Glomerular endothelial cell (primary cell): ENCODE measurements at regions not wholly inside any gene's neighbourhood (a gene's known extent, or its start where the extent isn't known, plus 50 kb on each side); places are given as distances from the start of the nearest gene placed in this dataset.

Experiments
- DNase-seq: peaks from one replicate; pipeline ENCODE4 v3.0.0-alpha.2; 2011; ENCODE audit warnings: low read depth, low spot score; ENCODE audit errors: extremely low read depth

GRCh38 chr2:67015681-67016080 is 381.5 kb upstream of the ETAA1 start:
- no peak for DNase-seq

DNA sequence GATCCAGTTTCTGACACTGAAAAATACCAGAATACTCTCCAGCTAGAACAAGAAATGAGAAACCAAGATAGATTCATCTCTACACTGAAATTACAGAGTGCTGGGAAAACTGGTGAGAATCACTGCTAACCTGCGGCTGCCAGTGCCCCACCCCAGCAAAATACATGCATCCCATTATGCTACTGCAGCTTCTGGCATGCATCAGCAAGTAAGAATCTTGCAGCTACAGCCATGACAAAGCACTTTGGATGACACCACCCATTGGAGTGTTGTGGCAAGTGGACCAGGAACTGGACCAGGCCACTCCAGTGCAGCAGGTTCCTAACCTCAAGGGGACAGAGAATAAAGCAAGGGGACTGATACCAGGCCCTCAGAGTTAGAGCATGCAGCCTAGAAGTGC is 378.8 kb upstream of the ETAA1 start:
- no peak for DNase-seq

DNA sequence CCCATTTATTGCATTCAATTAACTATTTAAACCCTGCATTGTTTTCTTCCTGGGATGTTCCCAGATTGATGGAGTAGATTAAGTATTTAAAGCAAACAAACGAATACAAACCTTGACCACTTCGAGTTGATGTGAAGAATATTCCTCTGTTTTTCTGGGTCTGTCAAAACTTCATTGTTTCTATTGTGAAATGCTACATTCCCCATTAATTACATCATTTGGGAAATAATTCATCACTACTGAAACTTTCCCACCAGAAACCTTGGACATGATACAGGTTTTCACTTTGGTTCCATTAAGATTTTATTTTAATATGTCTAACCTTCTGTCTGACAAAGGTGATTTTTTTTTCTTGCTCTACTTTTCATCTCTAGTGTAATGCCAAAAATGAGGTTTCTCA is 365.1 kb upstream of the ETAA1 start:
- DNase-seq: no peak

DNA sequence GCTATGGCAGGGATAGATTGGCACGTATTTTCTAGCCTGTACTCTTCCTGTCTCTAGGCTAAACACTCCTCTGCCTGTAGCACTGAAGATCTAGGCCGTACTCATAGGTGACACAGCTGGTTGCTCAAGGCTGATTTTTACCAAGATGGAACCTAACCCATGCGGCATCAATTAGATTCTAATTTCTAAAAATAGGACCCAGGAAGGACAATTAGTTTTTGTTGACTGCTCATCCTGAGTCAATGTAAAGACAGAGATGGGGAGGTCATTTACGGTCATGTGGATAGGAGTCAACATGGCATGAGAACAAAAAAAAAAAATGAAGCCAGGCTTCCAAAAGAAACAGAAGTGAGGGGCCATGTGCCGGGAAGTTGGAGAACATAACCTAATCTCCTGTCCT is 360.7 kb upstream of the ETAA1 start:
- no peak for DNase-seq

- no peak for DNase-seq
These were observed 359.5 kb upstream of the ETAA1 start for GRCh38 chr2:67037655-67038054.

GRCh38 chr2:67038195-67038594 is 358.9 kb upstream of the ETAA1 start:
- DNase-seq: no peak

DNA sequence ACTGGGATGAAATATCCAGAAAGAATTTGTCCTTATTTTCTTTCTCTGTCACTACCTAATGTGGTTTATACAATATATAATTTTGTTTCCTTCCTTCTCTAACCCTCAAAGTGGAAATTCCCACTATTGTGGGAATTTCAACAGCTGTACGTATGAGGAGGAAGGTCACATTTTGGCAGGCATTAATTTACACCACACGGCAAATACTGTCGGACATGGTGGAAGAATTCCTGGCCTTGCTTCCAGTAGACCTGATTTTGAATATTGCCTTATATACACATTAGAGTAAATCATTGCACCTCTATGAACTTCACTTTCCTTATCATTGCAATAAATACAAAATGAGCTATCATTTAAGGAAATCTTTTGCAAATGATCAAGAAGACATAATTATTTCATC is 358.1 kb upstream of the ETAA1 start:
- no peak for DNase-seq

GRCh38 chr2:67039517-67040103 is 357.5 kb upstream of the ETAA1 start:
- no peak for DNase-seq

DNA sequence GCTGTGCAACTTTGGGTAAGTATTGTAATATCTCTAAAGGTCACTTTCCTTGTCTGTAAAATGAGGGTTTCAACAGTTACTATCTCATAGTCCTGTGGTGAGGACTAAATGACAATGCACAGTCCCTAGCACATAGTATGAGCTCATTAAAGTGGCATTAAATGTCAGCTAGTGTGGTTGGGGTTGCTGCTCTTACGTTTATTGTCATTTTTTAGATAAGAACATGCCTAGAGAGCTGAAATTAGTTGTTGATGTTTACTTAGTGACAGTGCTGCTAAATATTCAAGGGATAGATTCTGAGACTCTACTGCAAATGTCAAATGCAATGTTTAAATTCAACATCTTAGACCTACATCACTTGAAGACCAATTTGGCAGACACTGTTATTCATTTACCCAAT is 356.1 kb upstream of the ETAA1 start:
- DNase-seq: no peak

- no peak for DNase-seq
These were observed 353.2 kb upstream of the ETAA1 start for GRCh38 chr2:67043781-67044478.

DNA sequence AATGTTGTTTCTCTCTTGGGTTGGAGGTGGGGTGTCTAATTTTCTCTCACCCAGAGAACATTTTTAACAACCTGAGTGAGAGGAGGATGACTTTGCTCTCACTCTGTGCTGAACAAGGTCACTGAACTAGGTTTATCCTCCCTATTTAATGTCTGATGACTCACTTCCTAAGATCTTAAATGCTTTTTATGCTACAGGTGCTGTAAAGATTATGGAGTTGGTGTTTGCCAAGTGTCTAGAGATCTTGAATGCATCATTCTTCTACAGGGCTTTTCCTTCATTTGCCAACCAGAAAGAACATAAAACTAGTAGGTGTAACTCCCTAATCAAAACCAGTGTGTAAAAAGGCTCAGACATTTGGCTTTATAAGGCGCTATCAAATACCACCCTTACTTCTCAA is 350.5 kb upstream of the ETAA1 start:
- no peak for DNase-seq

DNA sequence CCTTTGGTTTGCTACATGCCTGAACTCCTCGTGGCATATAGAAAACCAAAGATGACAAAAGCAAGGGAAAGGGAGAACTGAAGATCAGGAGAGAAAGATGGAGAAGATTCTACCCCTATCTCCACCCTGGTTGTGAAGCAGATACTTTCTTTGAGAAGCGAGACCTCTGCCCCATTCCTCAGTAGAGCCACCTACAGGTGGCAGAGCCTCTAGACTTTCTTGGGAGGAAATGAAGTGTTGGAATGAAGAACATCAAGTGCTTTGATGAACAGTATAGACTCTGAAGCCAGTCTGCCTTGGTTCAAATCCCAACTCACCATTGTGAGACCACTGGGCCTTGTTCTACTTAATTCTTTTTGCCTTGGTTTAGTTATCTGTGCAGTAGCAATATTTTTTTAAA is 348.8 kb upstream of the ETAA1 start:
- DNase-seq: no peak

GRCh38 chr2:67050622-67051021 is 346.5 kb upstream of the ETAA1 start:
- DNase-seq: no peak

DNA sequence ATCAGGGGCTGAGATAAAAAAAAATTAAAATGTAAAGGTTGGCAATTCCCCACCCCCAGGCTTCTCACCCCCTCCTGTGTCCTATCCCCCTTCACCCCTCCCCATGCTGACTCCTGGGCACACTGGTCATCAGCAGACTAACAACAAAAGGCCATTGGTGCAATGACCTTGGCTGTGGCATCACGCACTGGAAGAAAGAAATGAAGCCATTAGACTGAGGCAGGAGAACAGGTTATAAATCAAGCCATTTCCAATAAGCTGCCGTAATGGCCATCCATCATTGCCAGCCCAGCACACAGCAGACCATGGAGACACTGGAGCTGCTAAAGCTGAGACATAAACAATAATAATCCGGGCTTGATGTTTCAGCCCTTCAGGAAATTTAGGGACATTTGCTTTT is 342.4 kb upstream of the ETAA1 start:
- no peak for DNase-seq

DNA sequence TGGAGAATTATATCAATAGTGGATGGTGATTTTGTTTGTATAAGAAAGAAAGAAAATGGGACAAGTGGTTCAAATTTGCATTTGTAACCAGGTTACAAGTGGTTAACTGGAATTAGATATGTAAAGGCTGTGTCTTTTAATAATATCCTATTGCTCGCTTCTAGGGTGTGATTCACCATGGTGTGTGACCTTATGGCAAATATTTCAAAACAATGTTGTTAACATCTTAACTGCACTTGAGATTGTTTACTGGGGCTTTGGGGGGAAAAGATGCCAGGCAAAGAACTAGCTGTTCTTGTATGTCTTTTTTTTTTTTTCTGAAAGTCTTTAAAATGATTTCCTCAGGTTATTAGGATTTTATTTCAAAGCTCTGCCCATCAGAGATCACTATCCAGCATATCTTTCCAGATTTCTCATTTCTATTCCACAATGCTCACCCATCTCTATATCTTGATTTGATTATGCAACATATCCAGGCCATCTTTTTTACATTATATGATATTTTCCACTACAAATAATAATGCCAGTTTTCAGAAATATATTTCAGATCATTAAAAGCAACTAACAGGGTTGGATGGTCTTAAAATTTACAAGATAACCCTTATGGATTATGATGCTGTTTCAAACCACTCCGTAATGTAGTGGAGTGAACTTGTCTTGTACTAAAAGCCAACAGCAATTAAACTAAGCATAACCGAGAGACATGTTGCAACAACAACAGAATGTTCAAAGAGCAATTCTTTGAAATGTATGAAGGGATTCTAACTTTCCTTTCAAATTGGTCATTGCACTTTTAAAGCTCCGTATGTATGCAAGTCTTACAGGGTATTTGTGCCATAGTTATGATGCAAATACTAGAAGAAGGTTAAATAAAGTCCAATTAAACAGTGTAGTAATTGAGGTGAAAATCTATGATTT is 341.5 kb upstream of the ETAA1 start:
- DNase-seq: no peak

DNA sequence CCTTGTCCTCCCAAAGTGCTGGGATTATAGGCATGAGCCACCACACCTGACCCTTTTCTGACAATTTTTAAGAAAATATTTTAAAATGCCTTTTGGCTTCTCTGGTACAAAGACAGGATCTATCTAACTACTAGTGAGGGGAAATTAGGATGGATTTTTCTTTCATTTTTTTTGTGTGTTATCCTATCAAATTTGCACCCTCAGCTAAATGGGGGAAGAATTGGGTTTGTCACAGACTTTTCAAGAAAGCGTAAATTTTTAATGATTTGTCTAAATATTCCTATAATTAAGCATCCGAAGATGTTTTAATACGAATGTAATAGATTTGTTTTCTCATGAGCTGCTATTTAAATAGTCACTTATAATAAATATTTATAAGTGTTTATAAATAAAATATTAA is 340.0 kb upstream of the ETAA1 start:
- DNase-seq: no peak

DNA sequence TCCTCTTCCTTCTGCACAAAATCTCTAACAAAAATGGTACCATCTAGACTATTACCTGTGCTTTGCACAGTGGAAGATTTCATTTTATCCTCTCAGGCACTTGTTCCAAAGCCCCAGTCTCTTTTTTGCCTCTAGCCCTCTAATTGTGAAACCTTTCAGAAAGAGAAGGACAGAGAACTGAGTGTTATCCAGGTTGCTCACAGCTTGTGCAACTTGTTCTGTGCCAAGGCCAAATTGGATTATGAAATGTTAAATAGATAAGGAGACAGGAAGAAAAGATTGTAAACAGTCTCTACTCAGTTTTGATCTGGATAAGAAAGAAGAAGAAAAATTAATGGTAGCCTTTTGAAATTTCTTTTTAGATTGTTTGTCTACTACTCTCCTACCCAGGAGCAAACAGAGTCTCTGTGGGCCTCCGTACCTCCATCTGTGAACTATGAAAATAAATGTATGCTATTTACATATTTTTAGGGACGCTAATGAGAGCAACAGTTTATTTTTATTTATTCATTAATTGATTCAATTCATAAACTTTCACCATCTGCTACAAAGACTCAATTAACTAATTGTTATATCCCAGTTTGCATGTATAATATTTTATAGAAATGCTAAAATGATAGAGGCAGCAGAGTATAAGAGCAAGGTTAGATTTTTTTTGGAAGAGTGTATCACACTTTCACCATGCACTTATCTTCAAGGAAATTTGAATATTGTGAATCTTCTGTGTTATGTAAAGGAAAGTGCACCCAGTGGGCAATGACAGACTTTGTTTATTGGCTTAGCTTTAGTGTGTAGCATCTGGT is 339.0 kb upstream of the ETAA1 start:
- DNase-seq: no peak

GRCh38 chr2:67065046-67065445 is 332.1 kb upstream of the ETAA1 start:
- DNase-seq: no peak

- no peak for DNase-seq
These were observed 330.4 kb upstream of the ETAA1 start for GRCh38 chr2:67066782-67067181.

DNA sequence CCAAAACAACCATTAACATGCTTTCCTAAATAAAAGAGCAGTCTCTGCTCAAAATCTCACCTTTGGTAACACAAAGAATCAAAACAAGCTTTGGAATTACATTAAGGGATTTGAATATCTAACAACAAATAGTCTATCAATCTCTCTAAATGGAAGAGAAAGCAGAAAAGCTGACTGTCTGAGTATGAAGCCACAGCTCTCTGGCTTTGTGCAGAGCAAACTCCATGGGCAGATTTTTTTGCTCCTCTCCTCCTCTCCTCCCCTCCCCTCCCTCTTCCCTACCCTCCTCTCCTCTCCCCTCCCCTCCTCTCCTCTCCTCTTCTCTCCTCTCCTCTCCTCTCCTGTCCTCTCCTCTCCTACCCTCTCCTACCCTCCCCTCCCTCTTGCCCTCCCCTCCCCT is 329.5 kb upstream of the ETAA1 start:
- no peak for DNase-seq

DNA sequence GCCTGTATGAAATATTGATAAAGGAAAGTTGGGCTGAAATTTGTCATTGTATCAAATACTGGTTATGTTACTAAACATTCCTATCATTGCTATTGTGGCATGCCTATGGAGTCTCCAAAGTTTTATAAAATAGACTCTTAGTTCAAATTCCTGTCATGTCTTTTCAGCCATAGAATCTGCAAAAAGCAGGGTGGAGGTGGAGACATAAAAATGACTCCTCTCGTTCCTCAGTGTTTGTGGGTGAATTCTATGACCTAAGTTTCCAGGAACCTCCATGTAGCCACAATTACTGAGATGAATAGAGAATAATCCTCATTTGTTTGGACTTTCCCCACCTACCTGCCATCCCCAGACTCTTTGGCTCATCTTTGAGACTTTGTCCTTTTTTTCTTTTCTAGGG is 326.3 kb upstream of the ETAA1 start:
- no peak for DNase-seq
